Coronary artery (tissue), 2 donors: ENCODE measurements at regions not wholly inside any gene's neighbourhood (a gene's known extent, or its start where the extent isn't known, plus 50 kb on each side); places are given as distances from the start of the nearest gene placed in this dataset.

Experiments
- DNase-seq: peaks from one replicate; pipeline ENCODE4 v3.0.0-alpha.2; 2017; ENCODE audit warnings: low spot score
- H3K27ac ChIP-seq, 2 donors: fragments of 200-600 bp; sonication (generic); one replicate each; pipeline ENCODE4 v1.5.1; 2016 to 2019
- H3K4me3 ChIP-seq: fragments of 200-600 bp; sonication (generic); 2 replicates; pipeline ENCODE4 v1.5.1; 2016; ENCODE audit warnings: mild to moderate bottlenecking, moderate library complexity
- TF ChIP-seq, protein P1 (sequence below): fragments of 200-600 bp; sonication (generic); IDR thresholded peaks from one replicate; pipeline ENCODE4 v1.5.1; 2019; ENCODE audit warnings: antibody characterized with exemption

DNA sequence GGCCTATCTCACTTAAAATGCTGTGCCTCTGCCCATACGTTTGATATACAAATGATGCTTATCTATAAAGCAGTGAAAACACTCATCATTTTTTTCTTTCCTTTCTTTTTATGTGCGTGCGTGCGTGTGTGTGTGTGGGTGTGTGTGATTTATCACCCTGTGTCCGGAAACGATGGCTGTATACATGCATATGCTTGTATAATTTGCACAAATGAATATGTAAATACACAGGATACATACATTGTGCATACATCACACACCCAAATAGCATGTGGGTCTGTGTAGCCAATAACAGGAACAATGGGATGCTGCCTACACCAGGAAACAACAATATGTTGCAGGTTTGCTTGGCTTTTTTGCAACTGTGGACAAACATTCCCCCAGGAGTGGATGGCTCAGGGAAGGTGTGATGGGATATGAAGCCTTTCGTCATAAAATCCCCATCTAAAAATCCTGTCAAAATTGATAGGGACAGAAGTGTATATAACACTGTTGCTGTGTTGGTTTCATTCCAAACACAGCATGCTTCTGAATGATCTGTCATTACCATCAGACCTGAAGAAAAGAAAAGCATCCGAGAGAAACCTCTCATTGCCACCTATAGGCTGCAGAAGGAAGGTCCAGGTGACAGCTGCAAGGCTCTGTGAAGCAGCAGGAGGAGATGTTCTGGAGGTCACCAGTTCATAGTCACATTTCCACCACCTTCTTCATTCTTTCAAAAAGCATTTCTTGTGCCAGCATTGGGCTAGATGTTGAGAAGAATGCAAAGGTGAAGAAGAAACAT lies 503.9 kb upstream of the NR2F2 start:
- DNase-seq = no peak
- H3K27ac ChIP-seq = no peak overlapping the region
- H3K4me3 ChIP-seq = no peak overlapping the region
- TF ChIP-seq, protein P1, sequence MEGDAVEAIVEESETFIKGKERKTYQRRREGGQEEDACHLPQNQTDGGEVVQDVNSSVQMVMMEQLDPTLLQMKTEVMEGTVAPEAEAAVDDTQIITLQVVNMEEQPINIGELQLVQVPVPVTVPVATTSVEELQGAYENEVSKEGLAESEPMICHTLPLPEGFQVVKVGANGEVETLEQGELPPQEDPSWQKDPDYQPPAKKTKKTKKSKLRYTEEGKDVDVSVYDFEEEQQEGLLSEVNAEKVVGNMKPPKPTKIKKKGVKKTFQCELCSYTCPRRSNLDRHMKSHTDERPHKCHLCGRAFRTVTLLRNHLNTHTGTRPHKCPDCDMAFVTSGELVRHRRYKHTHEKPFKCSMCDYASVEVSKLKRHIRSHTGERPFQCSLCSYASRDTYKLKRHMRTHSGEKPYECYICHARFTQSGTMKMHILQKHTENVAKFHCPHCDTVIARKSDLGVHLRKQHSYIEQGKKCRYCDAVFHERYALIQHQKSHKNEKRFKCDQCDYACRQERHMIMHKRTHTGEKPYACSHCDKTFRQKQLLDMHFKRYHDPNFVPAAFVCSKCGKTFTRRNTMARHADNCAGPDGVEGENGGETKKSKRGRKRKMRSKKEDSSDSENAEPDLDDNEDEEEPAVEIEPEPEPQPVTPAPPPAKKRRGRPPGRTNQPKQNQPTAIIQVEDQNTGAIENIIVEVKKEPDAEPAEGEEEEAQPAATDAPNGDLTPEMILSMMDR = no peak

DNA sequence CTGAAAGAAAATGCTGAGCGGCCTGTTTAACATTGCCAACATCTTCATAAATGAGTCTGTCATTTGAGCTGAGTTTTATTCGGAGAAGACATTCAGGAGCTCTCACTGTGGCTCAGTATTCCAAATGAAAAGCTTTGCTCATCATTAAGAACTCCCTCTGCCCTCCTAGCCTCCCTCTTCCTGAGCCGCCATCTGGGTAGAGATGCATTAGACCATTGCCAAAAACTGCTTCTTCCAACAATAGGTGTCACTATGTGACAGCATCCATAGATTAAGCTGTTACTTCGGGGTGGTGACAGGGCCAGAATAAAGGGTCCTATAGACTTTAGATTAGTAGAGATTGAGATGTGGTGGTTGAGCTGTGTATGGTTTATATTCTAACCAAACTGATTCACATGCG lies 501.4 kb upstream of the NR2F2 start:
- DNase-seq = no peak
- TF ChIP-seq, protein P1 = no peak
- H3K27ac ChIP-seq = no peak overlapping the region
- no peak overlapping the region for H3K4me3 ChIP-seq

DNA sequence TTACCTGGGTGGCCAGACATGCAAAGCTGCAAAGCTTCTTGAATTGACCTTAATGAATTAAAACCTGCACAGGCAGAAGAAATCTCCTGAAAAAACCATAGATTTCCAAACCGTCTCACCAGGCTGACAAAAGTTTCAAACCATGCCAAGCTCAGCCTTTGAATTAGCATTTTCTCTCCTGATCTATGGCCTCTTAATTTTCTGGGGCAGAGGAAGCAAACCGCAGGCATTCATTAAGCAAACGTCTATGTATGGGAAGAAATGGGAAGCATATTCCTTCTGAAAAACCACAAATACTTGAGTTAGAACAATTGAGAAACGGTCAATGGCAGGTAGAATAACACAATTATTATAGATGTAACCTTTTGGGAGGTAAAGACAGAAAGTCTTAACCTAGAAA lies 500.2 kb upstream of the NR2F2 start:
- TF ChIP-seq, protein P1 = no peak
- DNase-seq = no peak
- H3K4me3 ChIP-seq = no peak overlapping the region
- H3K27ac ChIP-seq = no peak overlapping the region

DNA sequence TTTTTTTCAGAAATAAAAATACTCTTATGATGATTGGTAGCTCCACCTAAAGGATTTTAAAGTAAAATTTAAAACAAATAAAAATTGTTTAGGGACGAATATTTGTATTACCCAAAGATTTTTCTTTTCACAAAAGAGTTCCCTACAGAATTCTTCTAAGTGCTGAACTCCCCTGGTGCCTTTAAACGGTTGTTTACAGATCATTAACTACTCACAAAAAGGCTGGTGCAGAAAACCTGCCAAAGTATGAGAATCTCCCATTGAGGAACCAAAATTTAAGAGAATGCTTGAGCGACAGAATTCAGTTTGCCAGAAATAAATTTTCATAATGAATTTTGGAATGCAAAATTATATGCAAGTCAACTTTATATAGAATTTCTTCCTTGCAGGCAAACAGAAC lies 497.8 kb upstream of the NR2F2 start:
- no peak for DNase-seq
- Histone ChIP-seq H3K27ac (no peak overlapping the region), H3K4me3 (no peak overlapping the region)
- TF ChIP-seq, protein P1 = no peak

DNA sequence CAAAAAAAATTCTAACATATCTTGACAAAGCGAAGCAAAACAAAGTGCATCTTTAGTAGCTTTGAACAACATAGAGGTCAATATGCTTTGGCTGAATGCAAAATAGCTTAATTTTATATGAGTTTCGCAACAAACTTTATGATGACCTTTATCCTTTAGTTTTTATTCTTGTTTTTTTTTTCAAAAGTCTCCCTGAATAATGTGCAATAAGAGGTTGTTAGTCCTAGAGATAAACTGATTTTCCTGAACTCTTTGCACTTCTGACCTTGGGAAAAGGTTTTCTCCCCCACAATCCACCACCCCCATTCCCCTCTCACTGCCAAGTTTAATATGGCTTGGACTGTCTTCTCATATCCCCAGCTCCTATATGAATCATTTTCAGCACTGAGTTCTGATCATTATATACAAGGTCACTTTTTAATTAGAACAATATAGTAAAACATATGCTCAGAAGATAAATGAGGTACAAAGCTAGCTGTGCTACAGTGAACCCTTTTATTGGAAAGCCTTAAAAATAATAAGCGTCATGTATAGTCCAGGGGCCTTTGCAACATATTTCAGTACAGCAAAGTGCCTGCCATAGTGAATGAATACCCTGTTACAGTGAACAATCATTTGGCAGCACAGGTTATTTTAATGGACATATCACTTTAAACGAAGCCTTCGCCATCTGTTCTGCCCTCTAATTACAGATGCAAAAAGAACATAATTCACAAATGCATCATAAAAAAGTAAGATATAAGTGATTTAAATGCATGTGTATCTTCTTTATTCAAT lies 496.3 kb upstream of the NR2F2 start:
- DNase-seq = no peak
- TF ChIP-seq, protein P1 = no peak

DNA sequence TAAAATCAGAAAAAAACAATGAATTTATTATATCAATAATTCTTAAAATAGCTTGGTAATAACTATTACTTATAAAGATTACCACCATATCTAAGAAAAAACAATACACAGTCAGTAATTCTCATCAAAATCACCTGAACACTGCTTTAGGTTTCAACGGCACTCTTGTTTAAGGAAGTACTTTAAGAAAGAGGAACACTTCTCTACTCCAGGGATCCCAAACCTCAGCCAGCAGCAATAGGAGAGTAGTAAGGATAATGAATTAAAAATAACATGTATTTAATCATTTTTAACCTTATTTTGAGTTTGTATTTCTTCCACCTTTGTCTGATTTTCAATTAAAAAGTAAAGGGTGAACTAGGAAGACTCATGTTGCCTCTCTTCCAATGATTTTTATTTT lies 494.0 kb upstream of the NR2F2 start:
- Histone ChIP-seq H3K4me3 (no peak overlapping the region), H3K27ac (no peak overlapping the region)
- DNase-seq = no peak
- TF ChIP-seq, protein P1 = no peak

More for the DNA sequence above, 496.3 kb upstream of the NR2F2 start:
- Histone ChIP-seq H3K27ac (no peak overlapping the region), H3K4me3 (no peak overlapping the region)
